Fibroblast of lung (primary cell): ENCODE measurements at regions not wholly inside any gene's neighbourhood (a gene's known extent, or its start where the extent isn't known, plus 50 kb on each side); places are given as distances from the start of the nearest gene placed in this dataset.
"Not testable (repeated sequence)": the region's sequence is repeated elsewhere in the genome, so short reads cannot be mapped to it uniquely, and the experiment has no call there.

Experiments
- DNase-seq, 2 donors: peaks; one replicate each; pipeline versions ENCODE4 v3.0.0 to v3.0.0-alpha.2; 2010; ENCODE audit warnings: low read depth in 2 of 2
- H2AFZ ChIP-seq: 2 replicates; pipeline ENCODE4 v1.5.1; 2012; ENCODE audit warnings: low read length, control low read depth, inconsistent platforms
- H3K27ac ChIP-seq: 2 replicates; pipeline ENCODE4 v1.5.1; 2011; ENCODE audit warnings: low read length, control low read depth; ENCODE audit not compliant: insufficient read depth
- H3K27me3 ChIP-seq: 2 replicates; pipeline ENCODE4 v1.5.1; 2011; ENCODE audit warnings: mild to moderate bottlenecking, low read length; ENCODE audit not compliant: control insufficient read depth, insufficient read depth
- H3K36me3 ChIP-seq: 2 replicates; pipeline ENCODE4 v1.5.1; 2011; ENCODE audit warnings: low read length; ENCODE audit not compliant: control insufficient read depth, insufficient read depth
- H3K4me1 ChIP-seq: 2 replicates; pipeline ENCODE4 v1.5.1; 2011; ENCODE audit warnings: low read length; ENCODE audit not compliant: control insufficient read depth, insufficient read depth; ENCODE audit errors: extremely low read depth
- H3K4me2 ChIP-seq: 2 replicates; pipeline ENCODE4 v1.5.1; 2011; ENCODE audit warnings: low read length, control low read depth; ENCODE audit not compliant: insufficient read depth; ENCODE audit errors: extremely low read depth
- H3K4me3 ChIP-seq, 4 experiments: fragments of 200-600 bp in 1 of 4; sonication (generic) in 1 of 4; replicated peaks in 1 of 4; 2 replicates each; pipeline ENCODE4 v1.5.1; 2011 to 2016; ENCODE audit warnings: low read length in 4 of 4, low read depth in 3 of 4, mild to moderate bottlenecking in 3 of 4, control low read depth in 2 of 4, inconsistent platforms in 1 of 4, mixed read lengths in 1 of 4; ENCODE audit not compliant: insufficient read depth in 1 of 4; ENCODE audit errors: control extremely low read depth in 1 of 4
- H3K79me2 ChIP-seq: 2 replicates; pipeline ENCODE4 v1.5.1; 2012; ENCODE audit warnings: mild to moderate bottlenecking, low read length, inconsistent platforms; ENCODE audit not compliant: control insufficient read depth, insufficient read depth
- H3K9ac ChIP-seq: 2 replicates; pipeline ENCODE4 v1.5.1; 2011; ENCODE audit warnings: mild to moderate bottlenecking, low read length, control low read depth; ENCODE audit not compliant: insufficient read depth
- H3K9me3 ChIP-seq: 2 replicates; pipeline ENCODE4 v1.5.1; 2012; ENCODE audit warnings: low read depth, low read length; ENCODE audit not compliant: control insufficient read depth, insufficient read depth
- H4K20me1 ChIP-seq: 2 replicates; pipeline ENCODE4 v1.5.1; 2011; ENCODE audit warnings: low read length; ENCODE audit not compliant: control insufficient read depth, insufficient read depth; ENCODE audit errors: extremely low read depth
- EZH2 ChIP-seq: IDR thresholded peaks from 2 replicates; pipeline ENCODE4 v1.5.1; 2012; ENCODE audit warnings: low read length, control low read depth, mild to moderate bottlenecking; ENCODE audit errors: missing control alignments
- TF ChIP-seq, protein P1 (sequence below), 2 donors: IDR thresholded peaks in 1 of 2; conservative IDR thresholded peaks in 1 of 2; 1 replicate in 1 of 2; 2 replicates in 1 of 2; pipeline ENCODE4 v1.5.1; 2011 to 2012; ENCODE audit warnings: low read length in 2 of 2, control low read depth in 1 of 2, inconsistent platforms in 1 of 2, low read depth in 1 of 2, mild to moderate bottlenecking in 1 of 2

DNA sequence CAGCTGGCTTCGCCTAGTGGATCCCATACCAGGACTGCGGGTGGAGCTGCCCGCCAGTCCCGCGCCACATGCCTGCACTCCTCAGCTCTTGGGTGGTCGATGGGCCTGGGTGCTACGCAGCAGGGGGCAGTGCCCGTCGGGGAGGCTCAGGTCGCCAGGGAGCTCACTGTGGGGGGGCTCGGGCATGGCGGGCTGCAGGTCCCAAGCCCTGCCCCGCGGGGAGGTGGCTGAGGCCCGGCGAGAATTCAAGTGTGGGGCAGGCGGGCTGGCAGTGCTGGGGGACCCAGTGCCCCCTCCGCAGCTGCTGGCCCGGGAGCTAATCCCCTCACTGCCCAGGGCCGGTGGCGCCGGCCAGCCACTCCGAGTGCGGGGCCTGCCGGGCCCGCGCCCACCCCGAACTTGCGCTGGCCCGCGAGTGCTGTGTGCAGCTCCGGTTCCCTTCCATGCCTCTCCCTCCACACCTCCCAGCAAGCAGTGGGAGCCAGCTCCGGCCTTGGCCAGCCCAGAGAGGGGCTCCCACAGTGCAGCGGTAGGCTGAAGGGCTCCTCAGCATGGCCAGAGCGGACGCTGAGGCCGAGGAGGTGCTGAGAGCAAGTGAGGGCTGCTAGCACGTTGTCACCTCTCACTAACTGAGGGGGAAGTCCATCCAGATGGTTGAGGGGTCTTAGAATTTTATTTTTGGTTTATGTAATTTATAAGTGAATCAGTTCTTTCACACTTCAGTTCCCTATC is 85.2 kb upstream of the HMCN1 start:
- Histone ChIP-seq H3K4me2 (no peak overlapping the region), H3K27ac (no peak overlapping the region), H3K4me1 (no peaks in the 10 kb centered on the region), H3K4me3 (no peak overlapping the region), H4K20me1 (no peaks in the 10 kb centered on the region), H3K79me2 (no peaks in the 10 kb centered on the region), H3K9ac (no peak overlapping the region), H3K36me3 (no peaks in the 10 kb centered on the region), H3K9me3 (no peaks in the 10 kb centered on the region), H3K27me3 (no peaks in the 10 kb centered on the region), H2AFZ (no peak overlapping the region)
- DNase-seq, result no peak
- TF ChIP-seq, protein P1, sequence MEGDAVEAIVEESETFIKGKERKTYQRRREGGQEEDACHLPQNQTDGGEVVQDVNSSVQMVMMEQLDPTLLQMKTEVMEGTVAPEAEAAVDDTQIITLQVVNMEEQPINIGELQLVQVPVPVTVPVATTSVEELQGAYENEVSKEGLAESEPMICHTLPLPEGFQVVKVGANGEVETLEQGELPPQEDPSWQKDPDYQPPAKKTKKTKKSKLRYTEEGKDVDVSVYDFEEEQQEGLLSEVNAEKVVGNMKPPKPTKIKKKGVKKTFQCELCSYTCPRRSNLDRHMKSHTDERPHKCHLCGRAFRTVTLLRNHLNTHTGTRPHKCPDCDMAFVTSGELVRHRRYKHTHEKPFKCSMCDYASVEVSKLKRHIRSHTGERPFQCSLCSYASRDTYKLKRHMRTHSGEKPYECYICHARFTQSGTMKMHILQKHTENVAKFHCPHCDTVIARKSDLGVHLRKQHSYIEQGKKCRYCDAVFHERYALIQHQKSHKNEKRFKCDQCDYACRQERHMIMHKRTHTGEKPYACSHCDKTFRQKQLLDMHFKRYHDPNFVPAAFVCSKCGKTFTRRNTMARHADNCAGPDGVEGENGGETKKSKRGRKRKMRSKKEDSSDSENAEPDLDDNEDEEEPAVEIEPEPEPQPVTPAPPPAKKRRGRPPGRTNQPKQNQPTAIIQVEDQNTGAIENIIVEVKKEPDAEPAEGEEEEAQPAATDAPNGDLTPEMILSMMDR (conservative IDR thresholded peaks at IDR 0.05 in 1 of 2, IDR thresholded peaks at IDR 0.05 in 1 of 2; ENCODE audit: low read depth in 1 of 2, low read length in 2 of 2), result no peak
- no peak for TF ChIP-seq EZH2

DNA sequence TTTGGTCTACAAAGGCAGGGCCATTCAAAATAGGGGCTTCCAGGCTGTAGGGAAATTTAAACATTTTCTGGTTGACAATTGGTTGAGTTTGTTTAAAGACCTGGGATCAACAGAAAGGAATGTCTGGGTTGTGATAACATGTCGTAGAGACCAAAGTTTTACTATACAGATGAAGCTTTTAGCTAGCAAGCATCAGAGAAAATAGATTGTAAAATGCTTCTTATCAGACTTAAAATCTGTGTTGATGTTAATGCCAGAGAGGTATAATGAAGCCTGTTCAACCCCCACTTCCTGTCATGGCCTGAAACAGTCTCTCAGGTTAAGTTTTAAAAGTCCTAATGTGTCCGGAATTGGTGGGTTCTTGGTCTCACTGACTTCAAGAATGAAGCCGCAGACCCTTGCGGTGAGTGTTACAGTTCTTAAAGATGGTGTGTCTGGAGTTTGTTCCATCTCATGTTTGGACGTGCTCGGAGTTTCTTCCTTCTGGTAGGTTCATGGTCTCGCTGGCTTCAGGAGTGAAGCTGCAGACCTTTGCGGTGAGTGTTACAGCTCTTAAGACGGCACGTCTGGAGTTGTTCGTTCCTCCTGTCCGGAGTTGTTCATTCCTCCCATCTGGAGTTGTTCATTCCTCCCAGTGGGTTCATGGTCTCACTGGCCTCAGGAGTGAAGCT is 86.5 kb upstream of the HMCN1 start:
- DNase-seq, result peak in 1 of 2 donors; percentile 32
- H2AFZ ChIP-seq, H3K4me2 ChIP-seq, H3K36me3 ChIP-seq, H3K27me3 ChIP-seq, H3K4me3 ChIP-seq, H3K27ac ChIP-seq, H3K79me2 ChIP-seq, H3K9ac ChIP-seq, H4K20me1 ChIP-seq, H3K9me3 ChIP-seq, H3K4me1 ChIP-seq: not testable (repeated sequence)

DNA sequence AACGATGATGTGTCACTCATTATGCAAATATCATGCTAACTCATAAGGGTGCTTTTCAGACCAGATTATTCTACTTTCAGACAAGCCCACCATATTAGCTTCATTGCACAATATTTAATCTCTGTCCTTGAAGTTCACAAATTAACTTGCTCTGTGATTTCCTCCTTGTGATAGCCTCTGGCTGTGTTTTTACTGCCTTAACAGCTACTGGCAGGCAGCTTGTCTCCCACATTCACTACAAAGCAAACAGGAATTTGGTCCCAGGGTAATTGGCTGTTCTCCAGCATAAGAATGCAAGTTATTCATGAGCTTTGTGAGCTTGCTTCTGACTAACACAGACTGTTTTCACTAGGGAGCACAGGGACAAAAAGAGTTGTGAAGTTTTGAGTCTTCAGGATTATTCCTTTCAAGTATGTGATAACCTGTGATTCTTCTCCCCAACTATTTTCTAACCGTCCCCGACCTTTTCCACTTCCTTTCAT is 87.9 kb upstream of the HMCN1 start:
- Histone ChIP-seq H4K20me1 (no peaks in the 10 kb centered on the region), H3K4me1 (no peaks in the 10 kb centered on the region), H3K79me2 (no peaks in the 10 kb centered on the region), H3K36me3 (no peaks in the 10 kb centered on the region), H3K27ac (peak overlapping the region; percentile 36), H3K4me2 (peak overlapping the region; percentile 75), H3K4me3 (peak overlapping the region in 3 of 4 experiments; percentile 14 to 33 (median 18)), H2AFZ (no peak overlapping the region), H3K27me3 (no peaks in the 10 kb centered on the region), H3K9ac (no peak overlapping the region), H3K9me3 (no peaks in the 10 kb centered on the region)
- DNase-seq, result peak; percentile 94 to 99
- TF ChIP-seq, protein P1 (conservative IDR thresholded peaks at IDR 0.05 in 1 of 2, IDR thresholded peaks at IDR 0.05 in 1 of 2; ENCODE audit: low read depth in 1 of 2, low read length in 2 of 2), result no peak
- no peak for TF ChIP-seq EZH2
